Duodenal mucosa (tissue), 2 donors: ENCODE measurements at regions not wholly inside any gene's neighbourhood (a gene's known extent, or its start where the extent isn't known, plus 50 kb on each side); places are given as distances from the start of the nearest gene placed in this dataset.
"Not testable (repeated sequence)": the region's sequence is repeated elsewhere in the genome, so short reads cannot be mapped to it uniquely, and the experiment has no call there.

ENCODE experiments used
- H3K27ac ChIP-seq: one replicate; pipeline ENCODE4 v1.7.0; 2013; ENCODE audit warnings: low read depth, low read length
- H3K27me3 ChIP-seq, 2 donors: one replicate each; pipeline ENCODE4 v1.7.0; 2013; ENCODE audit warnings: low read length in 2 of 2, control low read depth in 1 of 2; ENCODE audit not compliant: insufficient read depth in 2 of 2, control insufficient read depth in 1 of 2
- H3K36me3 ChIP-seq, 2 donors: one replicate each; pipeline ENCODE4 v1.7.0; 2013; ENCODE audit warnings: low read length in 2 of 2, control low read depth in 1 of 2; ENCODE audit not compliant: insufficient read depth in 2 of 2, control insufficient read depth in 1 of 2
- H3K4me1 ChIP-seq, 2 donors: one replicate each; pipeline ENCODE4 v1.7.0; 2013; ENCODE audit warnings: low read length in 2 of 2, control low read depth in 1 of 2; ENCODE audit not compliant: insufficient read depth in 2 of 2, control insufficient read depth in 1 of 2
- H3K4me3 ChIP-seq, 2 donors: one replicate each; pipeline ENCODE4 v1.7.0; 2013; ENCODE audit warnings: low read length in 2 of 2, low read depth in 1 of 2
- H3K9ac ChIP-seq, 2 donors: one replicate each; pipeline ENCODE4 v1.7.0; 2013; ENCODE audit warnings: low read length in 2 of 2, low read depth in 1 of 2
- H3K9me3 ChIP-seq, 2 donors: one replicate each; pipeline ENCODE4 v1.7.0; 2013; ENCODE audit warnings: low read length in 2 of 2, control low read depth in 1 of 2; ENCODE audit not compliant: control insufficient read depth in 1 of 2

GRCh38 chr1:73860421-73860950 is 337.5 kb downstream of the LRRIQ3 start:
- H3K27me3 ChIP-seq, result no peaks in the 10 kb centered on the region
- no peak overlapping the region for H3K9ac ChIP-seq
- no peaks in the 10 kb centered on the region for H3K4me1 ChIP-seq
- no peaks in the 10 kb centered on the region for H3K36me3 ChIP-seq
- no peak overlapping the region for H3K27ac ChIP-seq
- no peak overlapping the region for H3K4me3 ChIP-seq
- H3K9me3 ChIP-seq, result no peaks in the 10 kb centered on the region

DNA sequence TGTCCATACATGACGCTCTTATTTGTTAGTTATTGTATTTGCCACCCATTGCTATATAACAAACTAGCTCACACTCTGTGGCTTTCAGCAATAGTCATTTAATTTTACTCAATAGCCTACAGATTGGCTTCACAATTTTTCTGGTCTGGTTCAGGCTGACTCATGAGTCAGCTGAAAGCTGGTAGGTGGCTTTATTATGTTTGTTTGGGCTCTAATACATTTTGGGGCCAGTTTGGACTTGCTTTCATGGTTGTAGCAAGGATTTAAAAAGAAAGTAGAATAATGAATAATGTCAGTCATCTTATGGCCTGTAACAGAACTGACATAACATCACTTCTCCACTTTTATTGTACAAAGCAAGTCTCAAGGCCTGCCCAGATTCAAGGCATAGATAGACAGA is 338.7 kb downstream of the LRRIQ3 start:
- H3K36me3 ChIP-seq, result no peaks in the 10 kb centered on the region
- H3K27me3 ChIP-seq, result no peaks in the 10 kb centered on the region
- no peak overlapping the region for H3K4me3 ChIP-seq
- no peak overlapping the region for H3K27ac ChIP-seq
- no peaks in the 10 kb centered on the region for H3K9me3 ChIP-seq
- H3K9ac ChIP-seq, result no peak overlapping the region
- no peaks in the 10 kb centered on the region for H3K4me1 ChIP-seq

- Histone ChIP-seq H3K36me3 (no peaks in the 10 kb centered on the region), H3K9ac (no peak overlapping the region), H3K4me1 (no peaks in the 10 kb centered on the region), H3K9me3 (no peaks in the 10 kb centered on the region), H3K27ac (no peak overlapping the region), H3K4me3 (no peak overlapping the region), H3K27me3 (no peaks in the 10 kb centered on the region)
These were observed 343.4 kb downstream of the LRRIQ3 start for GRCh38 chr1:73854527-73854926.

DNA sequence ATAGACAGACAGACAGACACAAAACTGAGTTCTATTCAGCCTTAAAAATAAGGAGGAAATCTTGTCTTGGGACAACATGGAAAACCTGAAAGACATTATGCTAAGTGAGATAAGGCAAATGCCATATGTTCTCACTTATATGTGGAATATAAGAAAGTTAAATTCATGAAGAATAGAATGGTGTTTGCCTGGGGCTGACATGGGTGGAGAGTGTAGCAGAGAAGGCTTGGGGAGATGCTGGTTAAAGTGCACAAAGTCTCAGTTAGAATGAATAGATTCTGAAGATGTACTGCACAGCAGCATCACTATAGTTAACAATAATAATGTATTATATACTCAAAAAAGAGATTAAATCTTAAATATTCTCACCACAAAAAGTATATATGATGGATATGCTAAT is 355.5 kb downstream of the LRRIQ3 start:
- no peaks in the 10 kb centered on the region for H3K27me3 ChIP-seq
- no peaks in the 10 kb centered on the region for H3K4me1 ChIP-seq
- H3K9me3 ChIP-seq, result no peaks in the 10 kb centered on the region
- H3K27ac ChIP-seq, result no peak overlapping the region
- H3K9ac ChIP-seq, result no peak overlapping the region
- H3K36me3 ChIP-seq, result no peaks in the 10 kb centered on the region
- H3K4me3 ChIP-seq, result no peak overlapping the region

- H3K9ac ChIP-seq, result no peak overlapping the region
- H3K4me1 ChIP-seq, result no peaks in the 10 kb centered on the region
- H3K4me3 ChIP-seq, result no peak overlapping the region
- no peaks in the 10 kb centered on the region for H3K36me3 ChIP-seq
- no peaks in the 10 kb centered on the region for H3K9me3 ChIP-seq
- no peak overlapping the region for H3K27ac ChIP-seq
- no peaks in the 10 kb centered on the region for H3K27me3 ChIP-seq
These were observed 358.1 kb downstream of the LRRIQ3 start for GRCh38 chr1:73839922-73840321.

DNA sequence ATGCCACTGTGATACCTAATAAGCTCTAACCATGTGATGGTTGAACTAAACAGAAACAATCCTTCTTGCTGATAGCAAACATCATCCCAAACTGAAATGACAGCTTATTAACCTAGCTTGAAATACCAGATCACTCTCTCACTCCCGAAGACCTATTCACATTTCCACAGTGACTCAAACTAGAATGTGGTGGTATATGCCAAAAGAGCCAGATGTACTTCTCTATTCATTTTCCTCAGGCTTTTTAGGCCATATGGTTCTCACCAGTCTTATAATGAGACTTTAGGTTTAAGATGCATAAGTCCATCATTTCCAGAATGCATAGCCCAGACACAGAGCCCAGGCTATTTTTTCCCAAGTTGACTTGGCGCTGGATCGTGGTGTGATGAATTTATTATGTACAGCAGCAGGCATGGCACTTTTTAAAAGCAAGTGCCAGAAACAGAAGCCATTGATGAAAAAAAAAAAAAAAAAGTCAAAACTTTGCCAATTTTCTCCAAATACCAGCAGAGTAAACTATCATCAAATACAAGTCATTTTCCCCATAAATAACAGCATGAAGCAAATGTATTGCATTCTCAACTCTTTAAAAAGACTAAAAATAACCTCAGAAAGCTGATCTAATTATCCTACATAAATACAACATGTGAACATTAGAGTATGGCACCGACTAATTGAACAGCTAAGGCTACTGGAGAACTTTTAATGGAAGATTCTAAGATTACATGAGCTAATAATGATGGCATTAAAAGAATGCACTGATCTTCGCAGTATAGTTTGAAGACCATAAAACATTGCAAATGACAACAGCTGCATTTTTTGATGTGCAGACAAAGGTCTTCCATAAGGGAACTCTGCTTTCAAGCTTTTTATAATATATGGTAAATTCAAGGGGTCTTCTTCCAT is 365.4 kb downstream of the LRRIQ3 start:
- no peak overlapping the region for H3K27ac ChIP-seq
- no peak overlapping the region for H3K4me3 ChIP-seq
- no peak overlapping the region for H3K9ac ChIP-seq
- H3K9me3 ChIP-seq, result no peaks in the 10 kb centered on the region
- no peaks in the 10 kb centered on the region for H3K4me1 ChIP-seq
- no peaks in the 10 kb centered on the region for H3K36me3 ChIP-seq
- no peaks in the 10 kb centered on the region for H3K27me3 ChIP-seq

- H3K4me3 ChIP-seq, H3K27me3 ChIP-seq, H3K9ac ChIP-seq, H3K36me3 ChIP-seq, H3K9me3 ChIP-seq, H3K4me1 ChIP-seq, H3K27ac ChIP-seq: not testable (repeated sequence)
These were observed 370.7 kb downstream of the LRRIQ3 start for GRCh38 chr1:73827283-73827682.

DNA sequence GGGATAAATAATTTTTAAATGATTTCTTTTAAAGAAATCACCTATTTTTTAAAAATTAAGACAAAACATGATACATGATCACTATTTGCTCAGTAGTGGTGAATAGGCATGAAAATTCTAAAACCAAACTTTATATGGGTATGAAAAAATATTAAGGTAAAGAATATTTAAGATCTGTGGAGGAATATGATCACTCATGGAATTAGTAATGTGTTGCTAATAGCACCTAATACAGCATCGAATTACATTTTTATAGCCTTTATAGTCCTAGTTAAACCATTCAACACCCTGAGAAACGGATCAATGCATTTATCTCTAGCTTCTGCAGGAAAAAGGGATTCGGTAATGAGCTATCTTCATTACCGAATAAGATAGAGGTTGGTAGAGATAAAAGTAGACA is 373.9 kb downstream of the LRRIQ3 start:
- Histone ChIP-seq H3K4me3 (no peak overlapping the region), H3K4me1 (no peaks in the 10 kb centered on the region), H3K27ac (no peak overlapping the region), H3K27me3 (no peaks in the 10 kb centered on the region), H3K36me3 (no peaks in the 10 kb centered on the region), H3K9me3 (no peaks in the 10 kb centered on the region), H3K9ac (no peak overlapping the region)

- H3K9me3 ChIP-seq, result no peaks in the 10 kb centered on the region
- no peaks in the 10 kb centered on the region for H3K4me1 ChIP-seq
- no peaks in the 10 kb centered on the region for H3K27me3 ChIP-seq
- H3K9ac ChIP-seq, result no peak overlapping the region
- H3K4me3 ChIP-seq, result no peak overlapping the region
- H3K27ac ChIP-seq, result no peak overlapping the region
- no peaks in the 10 kb centered on the region for H3K36me3 ChIP-seq
These were observed 376.5 kb downstream of the LRRIQ3 start for GRCh38 chr1:73821520-73821919.

- Histone ChIP-seq H3K4me1 (no peaks in the 10 kb centered on the region), H3K27me3 (no peaks in the 10 kb centered on the region), H3K27ac (no peak overlapping the region), H3K4me3 (no peak overlapping the region), H3K9ac (no peak overlapping the region), H3K9me3 (no peaks in the 10 kb centered on the region), H3K36me3 (no peaks in the 10 kb centered on the region)
These were observed 377.1 kb downstream of the LRRIQ3 start for GRCh38 chr1:73820843-73821242.
